Stimulated activated CD8-positive, alpha-beta memory T cell treated with anti-CD3 and anti-CD28 coated beads, Interleukin-12 subunit alpha, Interleukin-12 subunit beta, amount 100 ng/mL, for 4 hours (primary cell): ENCODE measurements at regions not wholly inside any gene's neighbourhood (a gene's known extent, or its start where the extent isn't known, plus 50 kb on each side); places are given as distances from the start of the nearest gene placed in this dataset.

ENCODE experiments used
- DNase-seq: peaks from one replicate; pipeline ENCODE4 v3.0.0-alpha.2; 2020; ENCODE audit warnings: low read depth

GRCh38 chr13:82356667-82357410, 1525.4 kb downstream of the SLITRK1 start:
- DNase-seq: no peak

GRCh38 chr13:82344867-82345266, 1537.4 kb downstream of the SLITRK1 start:
- DNase-seq: no peak

- no peak for DNase-seq
These were observed 1541.2 kb downstream of the SLITRK1 start for GRCh38 chr13:82341116-82341515.

- DNase-seq: no peak
These were observed 1551.8 kb downstream of the SLITRK1 start for GRCh38 chr13:82330499-82330898.

GRCh38 chr13:82323101-82323500, 1559.2 kb downstream of the SLITRK1 start:
- DNase-seq: no peak

GRCh38 chr13:82305588-82305987, 1576.7 kb downstream of the SLITRK1 start:
- no peak for DNase-seq

GRCh38 chr13:82298106-82298505, 1584.2 kb downstream of the SLITRK1 start:
- DNase-seq: no peak

- DNase-seq: no peak
These were observed 1588.0 kb downstream of the SLITRK1 start for GRCh38 chr13:82294226-82294625.

- no peak for DNase-seq
These were observed 1589.9 kb downstream of the SLITRK1 start for GRCh38 chr13:82292334-82292733.

GRCh38 chr13:82291852-82292251, 1590.4 kb downstream of the SLITRK1 start:
- no peak for DNase-seq

GRCh38 chr13:82275644-82276043, 1606.6 kb downstream of the SLITRK1 start:
- DNase-seq: no peak

GRCh38 chr13:82259284-82259683, 1623.0 kb downstream of the SLITRK1 start:
- no peak for DNase-seq

GRCh38 chr13:82257790-82258507, 1624.3 kb downstream of the SLITRK1 start:
- no peak for DNase-seq

- no peak for DNase-seq
These were observed 1633.5 kb downstream of the SLITRK1 start for GRCh38 chr13:82248762-82249161.

- DNase-seq: no peak
These were observed 1636.4 kb downstream of the SLITRK1 start for GRCh38 chr13:82245860-82246259.

GRCh38 chr13:82224806-82225205, 1657.5 kb downstream of the SLITRK1 start:
- no peak for DNase-seq

- no peak for DNase-seq
These were observed 1660.7 kb downstream of the SLITRK1 start for GRCh38 chr13:82221621-82222020.

GRCh38 chr13:82220641-82221040, 1661.6 kb downstream of the SLITRK1 start:
- DNase-seq: no peak

- no peak for DNase-seq
These were observed 1666.1 kb downstream of the SLITRK1 start for GRCh38 chr13:82216165-82216564.

GRCh38 chr13:82214341-82214740, 1667.9 kb downstream of the SLITRK1 start:
- no peak for DNase-seq

- no peak for DNase-seq
These were observed 1676.0 kb downstream of the SLITRK1 start for GRCh38 chr13:82206241-82206640.

GRCh38 chr13:82202398-82202797, 1679.9 kb downstream of the SLITRK1 start:
- no peak for DNase-seq

GRCh38 chr13:82196087-82196486, 1686.2 kb downstream of the SLITRK1 start:
- no peak for DNase-seq

GRCh38 chr13:82187227-82187626, 1695.0 kb downstream of the SLITRK1 start:
- DNase-seq: no peak
